ENCODE measurements at regions not wholly inside any gene's neighbourhood (a gene's known extent, or its start where the extent isn't known, plus 50 kb on each side); places are given as distances from the start of the nearest gene placed in this dataset.

DNA sequence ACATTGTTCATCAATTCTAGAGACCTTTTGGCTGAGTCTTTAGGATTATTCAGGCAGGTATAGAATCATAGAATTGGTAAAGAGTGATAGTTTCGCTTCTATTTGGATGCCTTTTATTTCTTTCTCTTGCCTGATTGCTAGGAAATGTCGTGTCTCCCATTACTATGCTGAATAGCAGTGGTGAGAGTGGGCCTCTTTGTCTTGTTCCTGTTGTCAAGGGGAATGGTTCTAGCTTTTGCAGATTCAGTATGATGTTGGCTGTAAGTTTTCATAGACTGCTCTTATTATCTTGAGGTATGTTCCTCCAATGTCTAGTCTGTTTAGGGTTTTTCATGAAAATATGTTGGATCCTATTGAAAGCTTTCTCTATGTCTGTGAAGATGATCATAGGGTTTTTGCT is 200.2 kb upstream of the PABPC4L start:
- DNase-seq (ENCODE audit: low spot score) (no peak), ATAC-seq (no peak)

DNA sequence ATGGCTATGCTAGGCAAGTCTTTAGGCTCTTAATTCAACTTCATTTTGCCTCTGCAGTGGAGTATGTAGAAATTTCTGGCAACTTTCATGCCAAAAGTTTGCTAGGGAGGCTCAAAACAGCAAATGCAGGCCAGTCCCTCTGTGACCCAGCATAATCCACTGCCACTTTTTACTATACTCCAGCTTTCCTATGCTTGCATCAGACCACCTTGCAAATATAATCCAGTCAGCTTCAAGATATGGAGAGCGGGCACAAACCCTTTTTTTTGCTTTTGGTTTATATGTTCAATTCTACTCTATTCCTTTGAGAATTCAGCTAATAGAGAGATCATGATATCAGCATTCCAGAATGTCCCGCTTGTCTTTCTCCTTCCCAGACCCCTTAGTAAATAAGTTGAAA is 192.0 kb upstream of the PABPC4L start:
- ATAC-seq (no peak), DNase-seq (ENCODE audit: low spot score) (no peak)

DNA sequence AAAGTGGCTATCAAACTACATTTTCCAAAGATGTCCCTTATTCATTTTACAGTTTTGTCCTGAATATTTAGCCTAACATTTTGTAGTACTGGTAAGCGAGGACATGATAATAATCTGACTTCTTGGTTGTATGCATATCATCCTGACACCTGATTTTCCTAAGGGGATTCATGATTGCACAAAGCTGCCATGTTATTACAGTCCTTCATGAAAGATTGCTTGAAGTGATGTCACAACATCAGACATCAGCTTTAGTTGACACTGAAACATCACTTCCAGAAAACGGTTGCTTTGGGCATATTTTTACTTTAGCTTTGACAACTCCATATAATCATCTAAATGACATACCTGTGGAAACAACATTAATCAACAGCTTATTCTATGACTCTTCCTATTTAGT is 188.7 kb upstream of the PABPC4L start:
- DNase-seq (ENCODE audit: low spot score) (no peak), ATAC-seq (no peak)

DNA sequence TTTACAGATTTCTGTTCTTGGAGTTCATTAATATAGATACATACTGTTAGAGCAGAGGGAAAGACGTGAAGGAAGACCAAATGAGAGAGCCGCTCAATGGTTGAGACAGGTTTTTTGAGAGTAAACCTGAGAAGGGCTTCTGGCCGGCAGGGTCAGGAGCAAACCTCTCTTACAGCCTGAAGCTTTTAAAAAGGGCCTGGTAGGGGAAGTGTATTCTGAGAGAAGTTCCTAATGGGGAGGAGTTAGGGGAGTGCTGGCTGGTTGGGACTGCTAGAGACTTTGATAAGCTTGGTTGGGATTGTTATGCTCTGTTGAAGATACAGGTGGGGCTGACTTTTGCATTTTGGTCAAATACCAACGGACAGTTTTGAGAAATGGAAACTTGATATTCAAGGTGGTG is 186.8 kb upstream of the PABPC4L start:
- no peak for DNase-seq (ENCODE audit: low spot score)
- ATAC-seq = no peak

DNA sequence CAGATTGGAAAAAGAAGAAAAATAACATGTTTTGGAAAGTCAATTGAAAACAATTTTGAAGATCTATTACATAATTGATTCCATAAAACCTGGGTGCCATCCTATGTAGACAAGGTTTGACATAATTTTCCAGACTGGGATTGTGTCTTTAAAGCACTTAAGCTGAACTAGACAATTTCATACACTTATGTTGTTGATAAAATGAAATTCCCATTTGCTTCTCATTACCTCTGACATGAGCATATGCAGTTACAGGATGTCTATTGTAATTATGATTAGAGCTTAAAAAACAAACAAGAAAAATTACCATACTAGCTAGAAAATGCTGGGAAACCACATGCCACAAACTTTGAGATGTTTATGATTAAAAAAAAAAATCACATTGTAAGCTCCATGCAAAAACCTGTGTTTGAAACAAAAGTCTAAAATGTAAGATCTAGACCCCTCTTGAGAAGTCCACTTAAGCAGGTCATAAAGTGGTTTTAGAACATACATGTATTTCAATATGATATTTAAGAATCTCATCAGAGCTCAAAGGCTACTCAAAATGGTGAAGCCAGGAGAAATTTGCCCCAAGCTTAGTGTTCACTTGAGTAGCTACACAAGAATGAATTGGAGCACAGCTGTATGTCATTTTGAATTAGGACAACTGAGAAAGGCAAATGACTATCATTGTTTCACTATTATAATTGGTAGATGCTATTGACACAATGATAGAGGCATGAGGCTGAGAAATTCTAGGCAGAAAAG is 181.1 kb upstream of the PABPC4L start:
- ATAC-seq (no peak), DNase-seq (ENCODE audit: low spot score) (no peak)

DNA sequence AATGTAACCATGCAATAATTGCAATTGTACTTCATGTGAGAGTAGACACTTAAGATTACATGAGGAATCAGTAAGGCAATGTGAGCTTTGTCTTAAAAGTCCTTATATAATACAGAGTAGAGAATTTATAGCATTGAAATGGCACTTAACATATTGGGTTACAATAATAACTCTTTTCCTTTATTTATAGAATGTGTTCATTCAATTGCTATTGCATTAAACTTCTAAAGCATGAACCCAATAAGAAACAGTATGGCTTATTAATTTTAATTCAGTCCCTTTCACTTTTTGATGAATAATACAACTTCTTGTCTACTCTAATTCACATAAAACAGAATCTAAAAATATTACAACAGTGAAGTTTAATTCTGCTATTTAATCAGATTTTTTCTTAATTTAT is 174.2 kb upstream of the PABPC4L start:
- DNase-seq (ENCODE audit: low spot score) (no peak), ATAC-seq (no peak)

DNA sequence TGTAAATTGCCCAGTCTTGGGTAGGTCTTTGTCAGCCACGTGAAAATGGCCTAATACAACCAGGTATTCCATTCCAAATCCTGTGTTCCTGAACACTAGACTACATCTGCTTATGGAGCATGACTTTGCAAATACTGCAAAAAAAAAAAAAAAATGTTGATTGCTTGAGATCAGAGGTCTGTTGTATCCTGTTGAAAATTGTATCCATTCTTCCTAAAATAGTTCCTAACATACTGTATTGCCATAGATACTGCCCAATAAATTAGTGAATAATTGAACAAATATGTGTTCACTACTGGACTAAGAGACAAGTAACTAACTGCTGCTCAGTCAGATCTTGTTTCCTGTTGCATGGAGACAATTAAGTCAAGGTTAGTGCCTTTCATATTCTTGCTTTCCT is 164.3 kb upstream of the PABPC4L start:
- no peak for ATAC-seq
- no peak for DNase-seq (ENCODE audit: low spot score)

DNA sequence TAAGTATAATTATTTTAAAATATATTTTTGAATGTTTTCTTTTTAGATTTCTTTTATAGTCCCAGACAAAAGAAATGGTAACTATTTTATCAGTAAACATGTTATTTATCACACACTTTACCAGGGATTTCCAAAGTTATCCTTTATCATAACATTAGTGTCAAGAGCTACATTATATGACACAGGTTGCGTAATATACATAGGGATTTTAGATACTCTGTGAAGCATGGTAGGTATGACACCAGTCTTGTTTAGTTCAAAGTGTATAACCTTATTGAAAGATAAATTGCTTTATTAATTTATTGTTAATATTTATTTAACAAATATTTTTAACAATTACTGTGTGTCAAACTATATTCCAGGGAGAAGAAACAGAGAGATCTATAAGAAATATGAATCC is 163.3 kb upstream of the PABPC4L start:
- no peak for ATAC-seq
- no peak for DNase-seq (ENCODE audit: low spot score)

GRCh38 chr4:134345244-134345643 is 143.7 kb upstream of the PABPC4L start:
- no peak for DNase-seq (ENCODE audit: low spot score)
- no peak for ATAC-seq

GRCh38 chr4:134343656-134344055 is 142.1 kb upstream of the PABPC4L start:
- ATAC-seq (no peak), DNase-seq (ENCODE audit: low spot score) (no peak)

DNA sequence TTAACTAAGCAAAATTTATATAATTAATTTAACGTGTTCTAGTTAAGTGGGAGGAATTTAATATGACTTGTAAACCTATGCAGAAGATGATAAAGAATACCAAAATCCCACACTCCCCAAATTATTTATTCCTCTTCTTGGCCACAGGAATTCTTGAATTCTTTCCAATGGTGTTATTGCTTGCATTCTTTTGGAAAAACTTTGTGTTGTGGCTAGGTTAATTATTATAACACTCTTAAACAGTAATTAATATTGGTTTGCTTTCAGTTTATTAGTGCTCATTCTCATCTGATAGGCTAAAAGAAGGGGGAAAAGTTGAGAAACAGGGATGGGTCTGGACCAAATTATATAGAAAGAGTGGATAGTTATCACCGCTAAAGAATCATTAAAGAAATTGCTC is 141.5 kb upstream of the PABPC4L start:
- DNase-seq (ENCODE audit: low spot score) = no peak
- no peak for ATAC-seq

- DNase-seq (ENCODE audit: low spot score) (no peak), ATAC-seq (no peak)
Observed at GRCh38 chr4:134337574-134337973, 136.0 kb upstream of the PABPC4L start.

DNA sequence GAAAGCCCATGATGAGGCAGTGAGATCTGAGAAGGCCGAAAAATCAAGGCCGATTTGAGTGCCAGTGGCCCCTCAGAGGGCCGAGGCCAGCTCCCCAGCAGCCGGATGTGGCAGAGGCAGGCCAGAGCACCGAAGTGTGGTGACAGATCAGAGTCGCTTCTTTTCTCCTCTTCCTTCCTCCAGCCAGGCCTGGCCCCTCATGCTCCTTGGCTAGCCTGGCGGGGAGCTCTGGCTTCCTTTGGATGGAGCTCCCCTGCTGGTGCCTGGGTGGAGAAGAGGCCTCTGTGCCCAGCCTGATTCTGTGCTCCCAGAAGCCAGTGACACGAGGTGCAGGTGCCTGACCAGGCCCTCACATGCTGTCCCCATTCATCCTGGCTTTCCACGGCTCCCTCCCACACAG is 127.2 kb upstream of the PABPC4L start:
- ATAC-seq (no peak), DNase-seq (ENCODE audit: low spot score) (no peak)

DNA sequence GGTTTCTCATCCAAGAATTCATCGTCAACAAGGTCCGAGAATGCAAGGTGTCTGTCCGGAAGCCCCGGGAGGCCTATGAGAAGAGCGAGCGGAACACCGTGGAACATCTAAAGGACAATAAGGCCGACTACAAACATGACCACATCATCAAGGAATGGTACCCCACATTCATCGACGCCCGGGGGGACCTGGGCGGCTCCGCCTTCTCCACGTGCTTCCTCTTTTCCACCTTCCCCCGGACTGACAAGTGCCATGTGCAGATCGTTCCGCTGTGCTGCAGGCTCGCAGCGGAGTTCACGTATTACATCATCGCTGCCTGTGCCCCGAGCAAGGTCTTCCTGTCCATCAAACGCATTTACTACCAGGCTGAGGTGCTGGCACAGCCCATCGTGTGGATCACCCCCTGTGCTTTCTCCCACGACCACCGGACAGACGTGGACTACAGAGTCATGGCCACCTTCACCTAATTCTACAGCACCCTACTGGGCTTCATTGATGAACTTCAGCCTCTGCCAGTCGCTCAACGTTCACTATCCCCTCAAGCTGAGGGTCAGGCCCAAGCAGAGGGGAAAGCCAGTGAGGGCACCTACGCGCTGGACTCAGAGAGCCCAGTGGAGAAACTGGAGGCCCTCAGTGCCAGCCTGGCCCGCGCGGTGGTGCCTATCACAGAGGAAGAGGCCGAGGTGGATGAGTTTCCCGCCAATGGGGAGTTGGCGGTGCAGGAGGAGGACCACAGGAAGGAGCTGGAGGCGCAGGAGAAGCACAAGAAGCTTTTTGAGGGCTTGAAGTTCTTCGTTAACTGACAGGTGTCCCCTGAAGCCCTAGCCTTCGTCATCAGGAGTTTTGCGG is 125.9 kb upstream of the PABPC4L start:
- ATAC-seq = no peak
- DNase-seq (ENCODE audit: low spot score) = no peak

- ATAC-seq = no peak
- no peak for DNase-seq (ENCODE audit: low spot score)
Observed at GRCh38 chr4:134326866-134327265, 125.3 kb upstream of the PABPC4L start.

DNA sequence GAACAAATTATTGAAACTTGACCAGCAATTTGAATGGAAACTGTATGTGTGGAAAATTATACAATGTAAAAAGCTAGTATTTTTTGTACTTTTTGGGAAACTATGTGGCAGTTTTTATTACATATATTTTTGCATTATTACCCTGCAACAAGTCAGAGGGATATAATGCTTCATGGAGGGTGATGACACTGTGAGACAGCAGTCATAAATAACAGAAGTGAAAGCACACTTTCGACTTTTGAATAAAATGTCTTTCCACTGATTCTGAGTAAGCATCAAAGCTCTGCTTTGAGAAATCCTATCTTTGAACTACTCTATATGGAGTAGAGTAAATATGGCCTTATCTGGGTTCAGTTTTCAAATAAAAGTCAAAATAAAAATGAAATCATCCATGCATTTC is 122.6 kb upstream of the PABPC4L start:
- ATAC-seq = no peak
- no peak for DNase-seq (ENCODE audit: low spot score)

DNA sequence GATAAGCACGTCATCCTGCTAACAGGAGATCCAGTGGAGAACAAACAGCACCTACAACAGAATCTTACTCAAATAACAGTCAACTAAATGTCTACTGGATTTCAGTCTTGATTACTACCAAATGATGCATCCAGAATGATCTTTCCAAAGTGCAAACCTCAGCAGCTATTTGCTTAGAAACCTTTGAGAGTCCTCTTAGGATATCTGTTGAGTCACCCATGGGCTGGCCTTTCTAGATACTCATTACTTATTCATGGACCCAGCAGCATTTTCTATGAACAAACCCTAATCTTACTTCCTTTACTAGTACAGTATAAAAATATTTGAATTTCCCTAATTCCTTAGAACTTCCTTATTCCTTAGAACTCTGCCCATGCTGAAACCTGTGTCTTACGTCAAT is 118.5 kb upstream of the PABPC4L start:
- DNase-seq (ENCODE audit: low spot score) (no peak), ATAC-seq (no peak)

GRCh38 chr4:134313591-134313990 is 112.0 kb upstream of the PABPC4L start:
- DNase-seq (ENCODE audit: low spot score) (no peak), ATAC-seq (no peak)

DNA sequence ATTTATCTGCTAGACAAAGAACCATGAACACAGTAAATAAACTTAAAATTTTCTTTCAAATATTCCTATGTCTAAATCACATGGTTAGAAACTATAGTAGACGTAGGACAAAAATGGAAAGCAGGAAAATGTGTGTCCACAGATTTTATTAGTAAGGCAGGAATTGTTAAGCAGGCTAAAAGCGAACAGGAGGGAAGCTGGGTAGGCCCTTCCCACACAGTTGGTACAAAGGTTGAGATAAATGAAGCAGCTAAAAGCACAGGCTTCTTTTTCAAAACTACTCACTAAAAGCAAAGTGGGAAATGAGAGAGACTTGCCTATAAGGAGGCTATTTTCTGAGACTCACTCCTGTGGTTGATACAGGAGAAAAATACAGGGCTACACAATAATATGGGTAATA is 108.1 kb upstream of the PABPC4L start:
- no peak for DNase-seq (ENCODE audit: low spot score)
- no peak for ATAC-seq

DNA sequence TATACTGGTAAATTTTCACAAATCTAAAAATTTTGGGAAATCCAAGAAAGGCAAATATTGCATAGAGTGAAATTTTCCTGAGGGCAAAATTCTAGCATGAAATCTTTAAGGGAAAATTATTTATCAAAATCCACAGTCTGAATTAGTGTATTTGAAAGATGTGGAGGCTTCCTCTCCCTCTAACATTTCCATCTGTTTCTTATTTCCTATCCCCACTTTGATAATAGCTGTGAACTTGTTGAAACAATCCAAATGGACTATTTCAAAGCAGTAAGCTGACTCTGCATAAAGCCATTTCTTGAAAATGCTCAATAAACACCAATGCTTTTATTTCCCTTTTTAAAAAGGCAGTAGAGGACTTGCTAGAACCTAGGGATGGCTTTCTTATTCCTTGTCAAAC is 107.3 kb upstream of the PABPC4L start:
- DNase-seq (ENCODE audit: low spot score) = no peak
- ATAC-seq = no peak

DNA sequence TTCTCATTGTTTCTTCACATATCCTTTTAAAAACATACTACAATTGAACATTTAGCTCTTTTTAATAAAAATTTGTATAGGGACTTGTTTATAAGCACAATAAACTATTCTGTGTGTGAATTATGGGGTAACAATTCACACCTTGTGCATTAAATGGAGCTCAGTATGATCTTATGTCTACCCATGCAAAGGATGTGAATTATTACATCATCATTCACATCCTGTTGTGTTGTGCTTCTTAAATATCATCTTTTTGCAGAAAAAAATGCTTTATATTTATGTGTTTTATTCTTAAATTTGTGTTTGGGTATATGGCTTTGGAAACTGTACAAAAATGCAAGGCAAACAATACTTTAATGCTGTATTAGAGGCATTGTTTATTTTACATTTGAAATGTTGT is 96.7 kb upstream of the PABPC4L start:
- no peak for ATAC-seq

GRCh38 chr4:134297765-134298164 is 96.2 kb upstream of the PABPC4L start:
- no peak for ATAC-seq
- no peak for DNase-seq (ENCODE audit: low spot score)

More for the DNA sequence above, 96.7 kb upstream of the PABPC4L start:
- DNase-seq (ENCODE audit: low spot score) = no peak

DNA sequence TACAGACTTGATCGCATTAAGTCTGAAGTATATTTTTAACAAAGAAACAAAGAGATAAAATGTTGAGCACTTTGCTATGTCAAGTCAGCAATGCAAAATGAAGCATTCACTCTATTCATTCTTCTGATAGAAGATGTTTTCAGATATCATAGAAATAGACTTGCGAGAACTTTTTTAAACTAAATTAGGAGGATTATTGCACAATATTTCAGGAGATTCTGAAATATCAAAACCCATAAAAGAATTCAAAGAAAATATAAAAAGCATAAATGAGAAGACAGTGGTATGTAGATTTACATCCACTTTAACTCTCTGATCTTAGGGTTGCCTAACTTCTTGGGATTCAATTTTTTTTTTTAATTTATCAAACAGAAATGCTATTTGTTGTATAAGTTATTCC is 81.1 kb upstream of the PABPC4L start:
- no peak for ATAC-seq
- no peak for DNase-seq (ENCODE audit: low spot score)

Measured in left lobe of liver (tissue), 2 donors.